ENCODE measurements at regions not wholly inside any gene's neighbourhood (a gene's known extent, or its start where the extent isn't known, plus 50 kb on each side); places are given as distances from the start of the nearest gene placed in this dataset.

- DNase-seq (ENCODE audit: insufficient read length) (no peak), FAIRE-seq (no peak)
- TF ChIP-seq POLR2AphosphoS5 (IDR thresholded peaks at IDR 0.05; ENCODE audit: low read depth, low read length) (no peak), TAF1 (IDR thresholded peaks at IDR 0.05; ENCODE audit: borderline replicate concordance, low read depth, low read length) (no peak), POLR2A (IDR thresholded peaks at IDR 0.05; ENCODE audit: low read depth, low read length) (no peak)
Observed at GRCh38 chr14:34328178-34328577, 133.9 kb downstream of the SPTSSA start.

- TF ChIP-seq TAF1 (IDR thresholded peaks at IDR 0.05; ENCODE audit: borderline replicate concordance, low read depth, low read length): no peak
- TF ChIP-seq POLR2AphosphoS5 (IDR thresholded peaks at IDR 0.05; ENCODE audit: low read depth, low read length): no peak
- FAIRE-seq: no peak
- no peak for DNase-seq (ENCODE audit: insufficient read length)
Observed at GRCh38 chr14:34325493-34325892, 136.5 kb downstream of the SPTSSA start.

GRCh38 chr14:34324363-34324795 is 137.7 kb downstream of the SPTSSA start:
- no peak for DNase-seq (ENCODE audit: insufficient read length)
- no peak for TF ChIP-seq TAF1 (IDR thresholded peaks at IDR 0.05; ENCODE audit: borderline replicate concordance, low read depth, low read length)
- no peak for TF ChIP-seq POLR2AphosphoS5 (IDR thresholded peaks at IDR 0.05; ENCODE audit: low read depth, low read length)
- no peak for TF ChIP-seq POLR2A (IDR thresholded peaks at IDR 0.05; ENCODE audit: low read depth, low read length)
- peak; percentile 60 for FAIRE-seq

GRCh38 chr14:34322940-34323418 is 139.1 kb downstream of the SPTSSA start:
- no peak for TF ChIP-seq TAF1 (IDR thresholded peaks at IDR 0.05; ENCODE audit: borderline replicate concordance, low read depth, low read length)
- no peak for TF ChIP-seq POLR2AphosphoS5 (IDR thresholded peaks at IDR 0.05; ENCODE audit: low read depth, low read length)
- no peak for TF ChIP-seq POLR2A (IDR thresholded peaks at IDR 0.05; ENCODE audit: low read depth, low read length)
- peak; percentile 49 for DNase-seq (ENCODE audit: insufficient read length)
- peak; percentile 87 for FAIRE-seq

GRCh38 chr14:34319140-34319539 is 142.9 kb downstream of the SPTSSA start:
- FAIRE-seq: no peak
- no peak for DNase-seq (ENCODE audit: insufficient read length)
- TF ChIP-seq POLR2AphosphoS5 (IDR thresholded peaks at IDR 0.05; ENCODE audit: low read depth, low read length): no peak
- TF ChIP-seq TAF1 (IDR thresholded peaks at IDR 0.05; ENCODE audit: borderline replicate concordance, low read depth, low read length): no peak
- TF ChIP-seq POLR2A (IDR thresholded peaks at IDR 0.05; ENCODE audit: low read depth, low read length): no peak

GRCh38 chr14:34318014-34318413 is 144.0 kb downstream of the SPTSSA start:
- no peak for FAIRE-seq
- TF ChIP-seq POLR2AphosphoS5 (IDR thresholded peaks at IDR 0.05; ENCODE audit: low read depth, low read length) (no peak), TAF1 (IDR thresholded peaks at IDR 0.05; ENCODE audit: borderline replicate concordance, low read depth, low read length) (no peak), POLR2A (IDR thresholded peaks at IDR 0.05; ENCODE audit: low read depth, low read length) (no peak)
- DNase-seq (ENCODE audit: insufficient read length): no peak

- no peak for FAIRE-seq
- no peak for DNase-seq (ENCODE audit: insufficient read length)
- TF ChIP-seq POLR2A (IDR thresholded peaks at IDR 0.05; ENCODE audit: low read depth, low read length) (no peak), TAF1 (IDR thresholded peaks at IDR 0.05; ENCODE audit: borderline replicate concordance, low read depth, low read length) (no peak), POLR2AphosphoS5 (IDR thresholded peaks at IDR 0.05; ENCODE audit: low read depth, low read length) (no peak)
Observed at GRCh38 chr14:34310724-34311123, 151.3 kb downstream of the SPTSSA start.

- DNase-seq (ENCODE audit: insufficient read length): no peak
- no peak for FAIRE-seq
- no peak for TF ChIP-seq POLR2AphosphoS5 (IDR thresholded peaks at IDR 0.05; ENCODE audit: low read depth, low read length)
- TF ChIP-seq TAF1 (IDR thresholded peaks at IDR 0.05; ENCODE audit: borderline replicate concordance, low read depth, low read length): no peak
- no peak for TF ChIP-seq POLR2A (IDR thresholded peaks at IDR 0.05; ENCODE audit: low read depth, low read length)
Observed at GRCh38 chr14:34303811-34304210, 158.2 kb downstream of the SPTSSA start.

- FAIRE-seq: no peak
- no peak for DNase-seq (ENCODE audit: insufficient read length)
- no peak for TF ChIP-seq POLR2AphosphoS5 (IDR thresholded peaks at IDR 0.05; ENCODE audit: low read depth, low read length)
- no peak for TF ChIP-seq POLR2A (IDR thresholded peaks at IDR 0.05; ENCODE audit: low read depth, low read length)
- no peak for TF ChIP-seq TAF1 (IDR thresholded peaks at IDR 0.05; ENCODE audit: borderline replicate concordance, low read depth, low read length)
Observed at GRCh38 chr14:34302654-34303053, 159.4 kb downstream of the SPTSSA start.

- DNase-seq (ENCODE audit: insufficient read length) (no peak), FAIRE-seq (no peak)
- TF ChIP-seq POLR2A (IDR thresholded peaks at IDR 0.05; ENCODE audit: low read depth, low read length): no peak
- TF ChIP-seq TAF1 (IDR thresholded peaks at IDR 0.05; ENCODE audit: borderline replicate concordance, low read depth, low read length): no peak
- no peak for TF ChIP-seq POLR2AphosphoS5 (IDR thresholded peaks at IDR 0.05; ENCODE audit: low read depth, low read length)
Observed at GRCh38 chr14:34300882-34301734, 160.9 kb downstream of the SPTSSA start.

GRCh38 chr14:34300330-34300729 is 161.7 kb downstream of the SPTSSA start:
- TF ChIP-seq POLR2A (IDR thresholded peaks at IDR 0.05; ENCODE audit: low read depth, low read length): no peak
- no peak for TF ChIP-seq POLR2AphosphoS5 (IDR thresholded peaks at IDR 0.05; ENCODE audit: low read depth, low read length)
- no peak for TF ChIP-seq TAF1 (IDR thresholded peaks at IDR 0.05; ENCODE audit: borderline replicate concordance, low read depth, low read length)
- FAIRE-seq (no peak), DNase-seq (ENCODE audit: insufficient read length) (no peak)

GRCh38 chr14:34299360-34299759 is 162.7 kb downstream of the SPTSSA start:
- TF ChIP-seq POLR2AphosphoS5 (IDR thresholded peaks at IDR 0.05; ENCODE audit: low read depth, low read length) (no peak), POLR2A (IDR thresholded peaks at IDR 0.05; ENCODE audit: low read depth, low read length) (no peak), TAF1 (IDR thresholded peaks at IDR 0.05; ENCODE audit: borderline replicate concordance, low read depth, low read length) (no peak)
- no peak for DNase-seq (ENCODE audit: insufficient read length)
- no peak for FAIRE-seq

Data from GM12892 (cell line).